Hematopoietic multipotent progenitor cell (in vitro differentiated cells): ENCODE measurements at regions not wholly inside any gene's neighbourhood (a gene's known extent, or its start where the extent isn't known, plus 50 kb on each side); places are given as distances from the start of the nearest gene placed in this dataset.
"Not testable (repeated sequence)": the region's sequence is repeated elsewhere in the genome, so short reads cannot be mapped to it uniquely, and the experiment has no call there.

ENCODE experiments used
- DNase-seq, 3 donors: peaks; one replicate each; pipeline ENCODE4 v3.0.0-alpha.2; 2011 to 2015; ENCODE audit warnings: low read depth in 2 of 3, low spot score in 2 of 3

DNA sequence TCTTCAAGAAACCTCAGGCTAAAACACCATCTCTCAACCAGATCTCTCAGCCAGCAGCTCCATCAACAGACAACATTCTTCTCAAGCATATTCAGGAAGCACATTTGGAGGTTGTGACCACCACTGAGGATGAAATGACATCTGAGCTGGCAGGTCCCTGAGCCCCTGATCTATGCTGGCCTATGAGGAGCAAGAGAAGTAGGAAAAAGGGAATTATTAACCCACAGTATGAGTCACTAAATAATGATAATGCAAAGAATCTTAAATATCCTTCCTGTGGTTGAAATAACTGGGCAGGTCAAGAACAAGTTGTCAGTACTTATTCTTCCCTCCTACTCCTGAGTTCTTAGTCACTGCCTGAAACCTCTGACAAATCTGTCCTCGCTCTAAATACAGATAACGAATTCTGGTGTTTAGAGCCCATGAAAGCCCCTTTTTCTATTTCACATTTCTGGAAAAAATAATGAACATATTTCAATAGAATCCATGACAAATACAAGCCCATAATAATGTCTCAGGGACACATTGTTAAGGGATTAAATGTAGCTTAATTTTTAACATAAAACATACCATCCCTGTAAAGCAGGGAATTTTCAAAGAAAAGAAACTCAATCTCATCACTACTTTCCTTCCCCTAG is 225.8 kb upstream of the IRS2 start:
- peak in 2 of 3 donors; percentile 12 to 50 for DNase-seq

DNA sequence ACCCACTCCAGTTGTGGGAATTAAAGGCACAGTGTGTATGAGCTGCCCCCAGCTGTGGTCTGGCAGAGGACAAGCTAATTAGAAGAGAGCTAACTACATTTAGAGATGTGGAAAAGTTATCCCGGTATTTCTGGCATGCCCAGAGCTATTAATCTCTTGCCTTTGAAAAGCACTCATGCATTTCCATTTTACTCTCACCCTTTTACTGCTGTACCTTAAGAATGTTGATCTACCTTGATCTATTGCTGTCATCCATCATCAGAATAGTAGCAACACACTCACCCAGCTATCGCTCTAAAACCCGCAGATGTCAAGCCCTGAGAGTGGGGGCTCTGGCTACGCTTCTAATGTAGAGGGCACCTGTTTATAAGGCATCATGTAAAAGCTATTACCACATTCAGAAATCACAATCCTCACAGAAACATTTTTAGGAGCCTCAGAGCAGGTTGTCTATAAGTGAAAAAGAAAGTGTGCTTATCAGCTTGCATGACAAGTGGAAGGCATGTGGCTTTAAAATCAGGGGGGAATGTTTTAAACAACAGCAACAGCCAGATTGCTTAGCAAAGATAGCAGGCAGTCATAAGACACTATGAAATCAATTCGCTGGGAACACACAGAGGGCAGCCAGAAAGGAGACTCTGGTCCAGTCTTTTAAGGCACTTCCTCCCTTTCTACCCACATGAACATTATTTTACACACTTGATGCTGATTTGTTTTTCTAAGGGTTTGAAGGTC is 224.2 kb upstream of the IRS2 start:
- no peak for DNase-seq

DNA sequence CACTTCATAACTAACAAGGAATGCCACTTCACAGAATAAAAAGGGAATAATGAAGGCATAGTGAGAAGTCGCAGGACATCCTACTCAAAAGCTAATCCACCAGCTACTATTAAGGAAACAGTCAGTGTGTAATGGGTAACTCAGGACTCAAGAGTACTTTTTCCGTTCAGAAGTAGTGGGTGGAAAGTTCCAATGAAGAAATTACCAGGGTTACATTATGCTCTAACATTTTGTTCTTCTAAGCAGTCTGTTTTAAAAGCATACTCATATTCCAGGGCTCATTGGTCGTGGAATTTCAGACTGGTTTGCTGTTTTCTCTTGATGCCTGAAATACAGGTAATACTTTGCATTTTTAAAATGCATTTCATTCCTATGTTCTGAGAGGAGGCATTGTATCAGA is 222.4 kb upstream of the IRS2 start:
- no peak for DNase-seq

DNA sequence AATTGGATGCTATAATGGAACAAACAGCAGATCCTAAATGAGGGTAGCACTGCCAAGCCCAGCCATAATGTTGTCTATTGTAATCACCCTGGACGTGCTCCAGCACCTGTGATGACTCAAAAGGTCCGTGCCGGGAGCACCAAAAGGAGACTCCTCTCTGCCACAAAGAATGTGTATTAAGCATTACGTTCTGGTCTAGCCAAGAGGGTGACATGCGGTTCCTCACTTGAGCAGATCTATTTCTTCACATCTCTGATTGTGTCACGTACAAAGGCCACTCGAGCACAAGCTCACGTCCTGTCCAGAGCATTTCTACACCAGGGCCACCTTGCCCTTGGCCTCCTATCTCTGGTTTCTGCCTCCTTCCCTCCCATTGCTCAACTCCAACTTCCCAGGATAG is 219.9 kb upstream of the IRS2 start:
- DNase-seq: no peak

DNA sequence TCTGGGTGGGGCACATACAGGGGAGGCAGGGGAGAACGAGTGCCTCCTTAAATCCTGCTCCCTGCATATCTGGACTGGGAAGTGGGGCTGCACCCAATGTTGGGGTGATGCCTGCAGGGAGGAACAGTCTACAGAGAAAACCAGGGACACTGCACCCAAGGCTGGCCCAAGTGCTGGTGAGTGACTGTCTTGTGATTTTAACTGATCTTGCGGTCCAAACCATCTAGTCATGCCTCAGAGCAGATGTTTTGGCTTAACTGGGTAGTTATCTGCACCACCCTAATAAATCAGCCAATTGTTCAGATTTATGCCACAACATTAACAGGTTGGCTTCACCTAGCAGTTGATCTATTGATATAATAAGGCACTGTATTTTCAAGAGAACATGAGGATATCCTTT is 219.2 kb upstream of the IRS2 start:
- no peak for DNase-seq

DNA sequence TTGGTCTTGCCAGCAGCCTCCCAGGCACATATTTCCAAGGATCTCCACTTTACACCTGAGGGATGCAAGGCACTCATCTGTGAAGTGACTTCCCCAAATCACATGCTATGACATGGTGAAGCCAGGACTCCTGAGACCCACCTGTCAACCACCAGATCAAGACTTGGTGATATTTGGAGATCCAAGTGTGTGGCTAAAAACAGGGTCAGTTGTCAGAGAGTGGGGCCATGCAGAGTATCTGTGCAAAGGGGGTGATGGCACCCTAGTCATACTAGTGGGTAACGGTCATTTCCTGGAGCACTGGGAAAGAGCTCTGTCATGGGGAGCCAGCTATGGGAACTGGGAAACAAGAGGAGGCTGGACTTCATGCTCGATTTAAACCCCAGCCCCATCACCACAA is 218.4 kb upstream of the IRS2 start:
- DNase-seq: no peak

DNA sequence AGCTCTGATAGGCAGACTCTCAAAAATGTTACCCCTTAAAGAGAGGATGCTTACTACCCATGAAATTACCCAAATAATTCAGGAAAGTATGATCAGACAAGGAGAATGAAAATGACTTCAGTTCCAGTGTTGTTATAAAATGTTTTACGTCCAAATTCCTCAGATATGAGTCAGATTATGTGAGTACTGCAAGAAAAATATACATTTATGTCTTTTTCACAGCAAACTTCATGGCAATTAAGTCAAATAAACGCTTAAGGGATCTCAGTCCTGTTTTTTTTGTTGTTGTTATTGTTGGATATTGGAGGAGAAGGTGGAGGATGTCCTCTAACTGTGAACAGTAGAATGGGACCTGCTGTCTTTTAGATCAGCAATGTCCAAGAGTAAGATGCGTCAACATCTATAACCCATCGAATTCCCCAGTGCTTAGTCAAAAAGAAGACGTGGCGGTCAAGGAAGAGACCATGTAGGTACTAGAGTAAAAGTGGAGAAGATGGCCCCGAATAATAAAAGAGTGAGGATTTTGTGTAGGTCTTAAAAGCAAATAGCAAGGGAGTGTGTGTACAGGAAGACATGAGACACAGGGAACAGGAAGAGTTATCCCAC is 215.4 kb upstream of the IRS2 start:
- no peak for DNase-seq

DNA sequence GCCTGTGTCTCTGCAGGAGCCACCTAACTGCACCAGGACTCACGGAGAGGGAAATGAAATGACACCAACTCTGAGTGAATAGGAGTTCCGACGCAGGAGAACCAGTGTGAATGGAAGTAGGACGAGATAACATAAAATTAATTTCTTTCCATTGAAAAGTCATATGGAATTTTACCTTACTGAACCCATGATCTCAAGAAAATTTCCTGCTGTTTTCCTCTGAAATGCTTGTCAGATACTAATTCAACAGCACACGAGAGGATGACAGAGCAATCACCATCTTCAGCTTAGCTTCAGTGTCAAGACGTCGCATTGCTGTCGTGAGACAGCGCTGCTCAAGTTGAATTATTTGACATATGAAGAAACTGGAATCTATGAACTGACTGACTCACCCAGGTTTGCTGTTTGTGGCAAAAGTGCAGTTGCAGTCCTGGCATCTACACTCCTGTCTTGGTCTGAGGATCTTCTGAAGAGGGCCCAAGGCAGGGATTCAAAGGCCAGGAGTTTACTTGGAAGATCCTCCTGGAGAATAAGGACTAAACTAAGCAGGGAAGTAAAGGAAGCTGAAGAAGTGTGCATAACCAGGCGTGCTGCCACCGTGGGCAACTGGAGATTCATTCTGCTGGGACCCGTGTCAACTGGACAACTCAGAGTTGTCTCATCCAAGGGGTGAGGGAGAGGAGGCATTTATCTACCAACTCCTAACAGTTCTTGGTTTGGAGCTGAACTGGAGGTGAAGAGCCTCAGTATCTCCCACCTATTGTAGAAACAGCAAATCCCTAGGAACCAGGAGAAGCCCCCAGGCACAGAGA is 214.4 kb upstream of the IRS2 start:
- DNase-seq: no peak

DNA sequence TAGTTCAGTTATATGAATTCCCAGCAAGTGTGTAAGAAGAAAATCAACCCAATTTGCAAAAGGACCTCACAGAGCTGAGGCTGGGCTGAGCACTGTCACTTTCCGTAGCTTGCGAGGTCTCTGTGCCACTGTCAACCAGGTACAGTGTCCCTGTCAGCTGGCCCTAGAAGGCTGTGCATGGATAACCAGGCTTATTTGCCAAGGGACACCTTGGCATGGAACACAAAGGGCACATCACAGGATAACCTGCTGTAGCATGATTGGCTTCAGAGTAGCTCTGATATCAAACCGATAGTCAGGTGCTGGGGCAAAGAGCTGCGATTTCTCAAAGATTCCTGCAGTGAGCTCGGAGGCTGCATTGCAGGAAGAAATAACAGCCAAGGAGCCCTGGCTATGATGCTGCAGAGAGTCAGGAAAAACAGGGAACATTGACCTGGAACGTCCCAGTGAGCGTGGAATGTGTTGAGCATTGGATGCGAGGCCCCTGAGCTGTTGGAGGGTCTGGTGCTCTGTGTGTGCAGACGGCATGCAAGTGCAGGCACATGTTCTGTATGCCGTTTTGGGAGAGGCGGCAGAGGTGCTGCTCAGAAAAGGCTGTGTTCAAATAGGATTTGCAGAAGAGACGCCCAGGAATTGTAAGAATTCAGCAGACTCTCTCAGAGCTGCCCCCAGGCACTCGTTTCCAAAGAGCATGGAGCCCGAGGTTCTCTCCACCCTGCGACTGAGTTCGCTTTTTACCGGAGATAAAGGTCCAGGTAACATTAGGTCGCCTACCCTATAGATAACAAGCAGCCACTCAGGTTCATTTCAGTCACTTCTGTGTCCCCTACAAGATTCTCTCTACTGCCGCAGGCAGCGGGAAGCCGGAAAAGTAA is 213.5 kb upstream of the IRS2 start:
- DNase-seq: no peak

DNA sequence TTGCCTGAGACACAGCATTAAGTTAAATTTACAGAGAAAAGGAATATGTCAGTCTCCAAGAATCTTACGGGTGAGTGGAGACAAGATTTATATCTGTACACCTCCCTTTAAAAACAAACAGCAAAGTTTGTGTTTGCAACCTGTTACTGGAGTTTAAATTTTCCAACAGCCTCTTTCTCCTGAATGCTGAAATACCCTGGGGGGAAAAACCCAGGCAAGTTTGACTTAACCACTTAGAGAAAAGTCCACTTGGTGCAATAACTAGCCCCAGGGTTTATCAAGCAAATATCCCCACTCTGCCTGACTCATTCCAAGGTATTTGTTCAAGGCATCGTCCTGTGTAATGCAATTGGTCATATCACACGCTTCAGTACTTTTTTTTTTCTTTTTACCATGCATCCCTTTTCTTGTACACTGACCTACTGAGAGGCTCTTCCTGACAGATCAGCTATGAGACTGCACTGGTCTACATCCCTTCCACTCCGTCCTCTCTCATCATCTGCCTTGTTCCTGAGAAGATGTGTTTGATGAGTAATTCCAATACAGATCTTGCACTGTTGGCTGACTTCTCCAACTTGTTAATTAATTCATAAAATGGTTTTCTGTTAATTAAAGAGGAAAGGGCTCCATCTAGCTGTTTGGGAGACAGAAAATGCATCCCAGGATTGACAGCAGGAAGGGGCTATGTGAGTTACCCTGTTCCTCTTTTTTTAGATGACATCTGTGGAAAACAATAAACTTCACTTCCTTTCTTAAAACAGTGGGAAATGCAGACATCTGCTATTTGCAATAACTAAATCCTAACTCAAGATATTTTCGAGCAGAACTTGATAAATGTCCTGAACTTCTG is 212.5 kb upstream of the IRS2 start:
- DNase-seq: peak in 2 of 3 donors; percentile 3 to 31

DNA sequence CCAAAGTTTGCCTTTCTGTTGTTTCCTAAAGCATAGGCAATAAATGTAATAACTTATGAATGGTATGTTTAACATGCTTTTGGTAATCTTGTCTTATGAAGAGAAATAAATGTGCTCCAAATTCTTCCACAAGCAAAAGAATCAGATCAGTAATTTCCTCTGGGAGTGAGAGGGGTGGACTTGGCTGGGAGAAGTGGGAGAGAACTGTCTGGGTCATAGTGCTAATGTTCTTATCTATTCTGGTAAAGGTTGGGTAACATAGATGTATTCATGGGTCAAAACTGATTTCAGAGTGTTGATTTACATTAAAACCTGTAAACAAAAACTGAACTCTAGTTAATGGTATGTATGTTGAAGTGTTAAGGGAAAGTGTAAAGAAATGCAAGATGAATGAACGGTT is 211.7 kb upstream of the IRS2 start:
- no peak for DNase-seq

DNA sequence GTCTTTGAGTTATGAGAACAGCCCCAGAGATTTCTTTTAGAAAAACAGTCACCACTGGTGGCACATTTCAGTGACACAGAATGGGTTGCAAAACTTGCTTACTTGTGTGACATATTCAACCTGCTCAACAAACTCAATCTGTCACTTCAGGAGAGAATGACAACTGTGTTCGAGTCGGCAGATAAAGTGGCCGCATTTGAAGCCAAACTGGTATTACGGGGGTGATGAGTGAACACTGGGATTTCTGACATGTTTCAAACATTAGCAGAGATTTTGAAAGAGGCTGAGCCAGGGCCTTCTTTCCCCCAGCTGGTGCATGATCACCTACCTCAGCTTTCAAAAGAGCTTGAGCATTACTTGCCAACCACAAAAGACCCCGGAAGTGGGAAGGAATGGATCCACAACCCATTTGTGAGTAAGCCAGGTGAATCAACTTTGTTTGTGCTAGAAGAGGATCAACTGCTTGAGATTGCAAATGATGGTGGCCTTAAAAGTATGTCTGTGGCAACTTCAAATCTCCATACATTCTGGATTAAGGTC is 210.7 kb upstream of the IRS2 start:
- DNase-seq: not testable (repeated sequence)

DNA sequence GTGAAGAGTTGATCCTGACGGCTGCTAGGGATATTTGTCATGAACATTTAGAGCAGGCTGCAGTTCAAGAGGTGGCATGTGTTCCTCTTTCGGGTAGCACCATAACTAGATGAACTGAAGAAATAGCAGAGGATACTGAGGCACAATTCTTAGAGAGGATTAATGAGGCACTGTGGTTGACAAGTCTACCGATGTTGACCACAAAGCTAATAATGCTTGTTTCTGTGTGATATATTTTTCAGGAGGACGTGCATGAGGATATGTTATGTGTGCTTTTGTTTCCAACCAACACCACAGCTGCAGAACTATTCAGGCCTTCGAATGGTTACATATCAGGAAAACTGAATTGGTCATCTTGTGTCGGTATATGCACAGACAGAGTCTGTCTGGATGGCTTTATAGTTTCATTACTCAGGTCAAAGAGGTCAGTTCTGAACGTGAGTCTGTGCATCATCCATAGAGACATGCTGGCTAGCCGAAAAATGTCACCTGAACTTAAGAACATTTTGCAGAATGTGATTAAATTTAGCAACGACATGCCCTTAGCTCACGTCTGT is 210.1 kb upstream of the IRS2 start:
- no peak for DNase-seq

DNA sequence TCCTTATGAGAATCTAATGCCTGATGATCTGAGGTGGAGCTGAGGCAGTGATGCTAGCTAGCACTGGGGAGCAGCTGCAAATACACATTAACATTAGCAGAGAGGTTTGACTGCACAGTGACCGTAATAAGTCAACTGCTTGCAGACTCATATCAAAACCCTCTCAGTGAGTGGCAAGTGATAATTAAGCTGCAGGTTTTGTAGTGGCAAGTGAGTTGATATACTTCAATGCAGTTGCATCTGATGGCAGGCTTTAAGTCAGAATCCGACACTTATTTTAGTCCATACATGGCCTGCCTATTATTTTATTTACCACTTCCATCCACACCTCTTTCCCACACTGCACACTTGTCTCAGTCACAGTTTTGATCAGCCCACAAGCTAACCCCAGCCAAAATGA is 209.2 kb upstream of the IRS2 start:
- no peak for DNase-seq

DNA sequence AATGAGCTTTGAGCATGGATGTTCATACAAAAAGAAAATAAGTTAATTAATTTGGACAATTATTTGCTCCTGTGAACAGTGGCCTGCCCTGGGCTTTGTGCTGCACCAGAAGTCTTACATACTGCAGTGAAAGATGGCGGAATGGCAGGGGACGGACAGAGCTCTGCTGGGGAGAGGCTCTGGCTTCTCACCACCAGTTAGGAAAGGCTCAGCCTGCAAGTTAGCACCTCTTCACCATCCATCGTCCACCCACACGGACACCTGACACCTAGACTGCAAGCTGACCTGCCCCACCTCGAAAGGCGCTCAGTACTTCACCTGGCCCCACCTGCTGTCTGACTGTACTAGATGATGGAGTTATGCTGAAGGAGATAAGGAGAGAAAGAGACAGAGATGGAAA is 203.9 kb upstream of the IRS2 start:
- no peak for DNase-seq

DNA sequence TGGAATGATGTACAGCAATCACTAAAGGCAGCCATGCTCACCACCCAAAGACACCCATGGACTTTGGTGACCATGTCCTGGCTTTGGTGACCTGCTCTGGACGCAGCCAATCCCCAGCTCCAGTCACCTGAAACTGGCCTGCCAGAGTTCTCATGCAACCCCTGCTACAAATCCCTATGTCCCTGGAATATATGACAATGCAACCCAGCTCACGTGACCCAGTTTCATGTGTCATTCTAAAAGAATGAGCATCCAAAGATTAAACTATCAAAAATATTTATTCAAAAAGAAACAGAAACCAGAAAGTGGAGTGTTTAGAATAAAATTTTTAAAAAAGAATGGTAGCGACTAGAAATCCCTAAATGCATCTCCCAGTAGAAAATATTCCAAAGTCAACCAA is 203.3 kb upstream of the IRS2 start:
- DNase-seq: no peak

DNA sequence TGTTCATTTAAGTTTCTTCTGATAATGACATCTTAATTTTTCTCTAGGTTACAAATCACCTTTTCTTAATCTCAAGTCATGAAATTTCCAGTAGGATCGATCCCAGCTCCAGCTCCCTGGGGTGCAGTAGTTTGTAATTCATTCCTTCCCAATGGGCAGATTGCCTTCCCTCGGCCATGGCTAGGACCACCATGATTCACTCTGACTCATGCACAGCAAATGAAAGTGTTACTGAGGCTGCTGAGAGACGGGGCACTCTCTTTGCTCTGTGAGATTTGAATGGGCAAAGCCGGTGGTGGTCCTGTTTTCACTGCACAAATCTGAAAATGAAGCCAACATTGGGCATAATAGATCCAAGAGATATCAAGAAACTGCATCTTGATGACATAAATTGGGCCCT is 202.8 kb upstream of the IRS2 start:
- DNase-seq: no peak

DNA sequence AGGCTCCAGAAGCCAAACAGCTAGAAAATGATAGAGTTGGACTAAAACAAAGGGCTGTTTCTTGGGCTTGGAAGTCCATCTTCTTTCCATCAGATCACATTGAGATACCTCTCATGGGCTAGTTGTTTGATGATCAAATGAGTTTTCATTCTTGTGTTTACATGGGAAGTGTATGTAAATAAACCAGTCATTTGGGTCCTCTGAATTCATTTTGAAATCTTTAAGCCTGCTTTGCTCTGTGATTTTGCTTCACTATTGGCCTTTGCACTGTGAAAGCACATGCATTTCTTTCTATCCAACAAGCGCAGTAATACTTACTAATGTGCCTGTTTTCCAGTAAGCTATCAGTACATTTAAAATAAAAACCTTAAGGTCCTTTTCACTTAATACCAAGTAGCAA is 200.5 kb upstream of the IRS2 start:
- no peak for DNase-seq

DNA sequence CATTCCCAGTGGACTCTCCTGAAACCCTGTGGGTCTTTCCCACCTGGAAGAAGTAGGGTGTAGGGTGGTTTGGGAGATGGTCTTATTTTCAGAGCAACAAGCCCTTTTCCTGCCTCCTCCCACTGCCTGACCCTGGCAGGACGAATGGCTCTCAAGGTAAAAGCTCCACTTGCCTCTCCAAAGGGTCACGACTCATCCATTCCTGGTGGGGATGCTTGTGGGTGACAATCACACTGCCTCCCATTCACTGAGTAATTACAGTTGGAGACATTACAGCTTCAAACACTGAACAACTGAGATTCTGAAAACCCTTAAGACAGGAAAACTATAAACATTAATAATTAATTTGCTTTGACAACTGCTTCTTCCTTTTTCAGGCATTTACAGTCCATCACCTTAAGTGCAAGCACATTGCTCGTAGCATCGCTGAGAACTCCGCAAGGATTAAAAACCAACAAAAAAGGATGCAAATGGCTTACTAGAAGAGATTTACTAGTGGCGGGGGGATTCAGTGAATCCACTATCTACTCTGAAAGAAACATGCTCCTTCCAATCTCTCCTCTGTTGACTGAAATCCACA is 199.6 kb upstream of the IRS2 start:
- DNase-seq: no peak
